ENCODE measurements at regions not wholly inside any gene's neighbourhood (a gene's known extent, or its start where the extent isn't known, plus 50 kb on each side); places are given as distances from the start of the nearest gene placed in this dataset.

- TF ChIP-seq CTCF (IDR thresholded peaks at IDR 0.05) (no peak), POLR2A (IDR thresholded peaks at IDR 0.05) (no peak)
These were observed 403.2 kb upstream of the AZI2 start for GRCh38 chr3:28751864-28752263.

All from transverse colon (tissue), 3 donors.